CD4-positive, CD25-positive, alpha-beta regulatory T cell (primary cell): ENCODE measurements at regions not wholly inside any gene's neighbourhood (a gene's known extent, or its start where the extent isn't known, plus 50 kb on each side); places are given as distances from the start of the nearest gene placed in this dataset.

Source experiments
- ATAC-seq, 2 donors: fragments of 150-1000 bp; cut with Tn5 transposase; one replicate each; pipeline ENCODE4 v1.10.0; 2021; ENCODE audit warnings: low read depth in 2 of 2, moderate number of reproducible peaks in 2 of 2, moderate library complexity in 1 of 2
- DNase-seq, 3 donors: peaks; one replicate each; pipeline versions ENCODE4 v3.0.0 to v3.0.0-alpha.2; 2012 to 2022; ENCODE audit warnings: mixed read lengths in 1 of 3
- H3K27ac ChIP-seq: one replicate; pipeline ENCODE4 v1.7.0; 2013; ENCODE audit warnings: mild to moderate bottlenecking, low read length; ENCODE audit not compliant: insufficient read depth, poor library complexity, severe bottlenecking
- H3K27me3 ChIP-seq: one replicate; pipeline ENCODE4 v1.7.0; 2013; ENCODE audit warnings: low read length; ENCODE audit not compliant: control insufficient read depth, insufficient read depth
- H3K36me3 ChIP-seq: one replicate; pipeline ENCODE4 v1.7.0; 2013; ENCODE audit warnings: mild to moderate bottlenecking, low read length, moderate library complexity; ENCODE audit not compliant: control insufficient read depth, insufficient read depth
- H3K4me1 ChIP-seq: 2 replicates; pipeline ENCODE4 v1.7.0; 2013; ENCODE audit warnings: mild to moderate bottlenecking, low read length; ENCODE audit not compliant: insufficient read depth, control insufficient read depth, poor library complexity, severe bottlenecking
- H3K4me3 ChIP-seq: one replicate; pipeline ENCODE4 v1.7.0; 2013; ENCODE audit warnings: low read depth, mild to moderate bottlenecking, low read length, moderate library complexity
- H3K9me3 ChIP-seq, 2 experiments: 1 replicate in 1 of 2; 2 replicates in 1 of 2; pipeline ENCODE4 v1.7.0; 2013; ENCODE audit warnings: low read length in 2 of 2, mild to moderate bottlenecking in 1 of 2, moderate library complexity in 1 of 2; ENCODE audit not compliant: control insufficient read depth in 2 of 2
- H3K27ac Mint-ChIP-seq, 3 donors: one replicate each; pipeline ENCODE4 v1.8.0; 2020 to 2022; ENCODE audit warnings: mild to moderate bottlenecking in 3 of 3, mixed read lengths in 3 of 3, moderate library complexity in 2 of 3
- H3K27me3 Mint-ChIP-seq: one replicate; pipeline ENCODE4 v1.8.0; 2022; ENCODE audit warnings: mild to moderate bottlenecking, mixed read lengths
- H3K36me3 Mint-ChIP-seq: one replicate; pipeline ENCODE4 v1.8.0; 2020; ENCODE audit warnings: mixed read lengths
- H3K4me1 Mint-ChIP-seq, 4 donors: one replicate each; pipeline ENCODE4 v1.8.0; 2020 to 2022; ENCODE audit warnings: mixed read lengths in 4 of 4, mild to moderate bottlenecking in 1 of 4
- H3K4me3 Mint-ChIP-seq, 4 donors: one replicate each; pipeline ENCODE4 v1.8.0; 2020 to 2022; ENCODE audit warnings: mild to moderate bottlenecking in 4 of 4, mixed read lengths in 4 of 4, moderate library complexity in 3 of 4
- H3K9me3 Mint-ChIP-seq, 7 donors: one replicate each; pipeline ENCODE4 v1.8.0; 2020 to 2022; ENCODE audit warnings: mixed read lengths in 7 of 7, mild to moderate bottlenecking in 3 of 7, moderate library complexity in 2 of 7

DNA sequence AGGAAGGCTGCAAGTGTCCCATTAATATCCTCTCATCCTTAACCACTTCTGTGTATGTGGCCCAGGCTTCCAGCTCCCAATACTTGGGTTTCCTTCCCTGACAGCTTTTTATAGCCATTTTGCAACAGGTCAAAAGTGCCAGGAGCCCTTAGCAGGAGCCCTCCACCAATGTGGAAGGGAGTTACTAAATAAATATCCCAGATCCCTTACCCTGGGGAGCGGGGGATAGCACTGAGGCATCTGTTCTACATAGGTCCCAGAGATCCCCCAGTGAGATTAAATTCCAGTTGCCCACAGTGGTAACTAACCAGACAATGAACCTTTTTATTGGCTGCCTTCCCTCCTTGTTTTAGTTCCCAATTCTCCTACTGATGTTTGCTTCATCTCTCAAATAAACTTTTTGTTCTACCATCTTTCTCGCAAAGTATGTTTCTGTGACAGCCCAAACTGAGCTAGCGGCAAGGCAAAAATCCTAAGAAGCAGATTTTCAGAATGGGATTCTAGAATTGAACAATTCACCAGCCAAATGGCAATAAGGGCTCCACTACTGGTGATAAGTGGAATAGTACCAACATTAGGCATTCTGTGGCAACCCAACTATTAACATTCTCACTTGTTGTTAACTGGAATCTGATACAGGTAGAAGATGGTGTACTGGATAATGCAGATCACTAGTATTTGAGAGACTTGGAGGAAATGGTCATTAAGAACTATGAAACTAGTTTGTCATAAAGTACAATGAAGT, 83.9 kb upstream of the MAPRE2 start:
- Mint-ChIP-seq H3K4me1 (no peaks in the 10 kb centered on the region), H3K27me3 (no peaks in the 10 kb centered on the region), H3K4me3 (no peak overlapping the region), H3K36me3 (no peaks in the 10 kb centered on the region), H3K27ac (no peak overlapping the region), H3K9me3 (peaks cover 0 to 5% (median 0%) of the 10 kb centered on the region in 7 donors)
- DNase-seq = no peak
- H3K9me3 ChIP-seq = no peaks in the 10 kb centered on the region
- H3K27ac ChIP-seq = no peak overlapping the region
- ATAC-seq = no peak
- H3K4me3 ChIP-seq = no peak overlapping the region
- no peaks in the 10 kb centered on the region for H3K4me1 ChIP-seq
- peaks cover 11% of the 10 kb centered on the region for H3K27me3 ChIP-seq
- no peaks in the 10 kb centered on the region for H3K36me3 ChIP-seq

DNA sequence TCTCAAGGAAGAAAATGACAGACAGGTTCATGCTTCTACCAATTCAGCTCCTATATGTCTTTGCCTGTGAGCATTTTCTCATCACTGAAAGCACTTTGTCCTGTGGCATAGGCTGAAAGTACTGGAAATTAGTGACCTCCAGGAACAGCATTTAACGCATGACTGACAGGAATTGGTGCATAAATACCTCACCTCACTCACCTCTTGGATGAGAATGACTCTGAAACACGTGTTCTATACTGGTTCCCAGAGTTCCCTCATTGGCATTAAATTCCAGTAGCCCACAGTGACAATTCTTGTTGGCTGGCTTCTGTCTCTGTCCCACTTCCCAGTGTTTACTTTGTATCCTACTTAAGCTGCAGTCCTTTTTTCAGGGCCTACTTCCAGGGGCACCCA, 83.4 kb upstream of the MAPRE2 start:
- Mint-ChIP-seq H3K9me3 (peaks cover 0 to 5% (median 0%) of the 10 kb centered on the region in 7 donors), H3K27me3 (peaks cover under 1% of the 10 kb centered on the region), H3K4me3 (no peak overlapping the region), H3K4me1 (no peaks in the 10 kb centered on the region), H3K36me3 (no peaks in the 10 kb centered on the region), H3K27ac (no peak overlapping the region)
- H3K4me3 ChIP-seq = no peak overlapping the region
- no peaks in the 10 kb centered on the region for H3K9me3 ChIP-seq
- peaks cover 14% of the 10 kb centered on the region for H3K27me3 ChIP-seq
- DNase-seq (no peak), ATAC-seq (no peak)
- H3K4me1 ChIP-seq = no peaks in the 10 kb centered on the region
- H3K27ac ChIP-seq = no peak overlapping the region
- H3K36me3 ChIP-seq = no peaks in the 10 kb centered on the region

DNA sequence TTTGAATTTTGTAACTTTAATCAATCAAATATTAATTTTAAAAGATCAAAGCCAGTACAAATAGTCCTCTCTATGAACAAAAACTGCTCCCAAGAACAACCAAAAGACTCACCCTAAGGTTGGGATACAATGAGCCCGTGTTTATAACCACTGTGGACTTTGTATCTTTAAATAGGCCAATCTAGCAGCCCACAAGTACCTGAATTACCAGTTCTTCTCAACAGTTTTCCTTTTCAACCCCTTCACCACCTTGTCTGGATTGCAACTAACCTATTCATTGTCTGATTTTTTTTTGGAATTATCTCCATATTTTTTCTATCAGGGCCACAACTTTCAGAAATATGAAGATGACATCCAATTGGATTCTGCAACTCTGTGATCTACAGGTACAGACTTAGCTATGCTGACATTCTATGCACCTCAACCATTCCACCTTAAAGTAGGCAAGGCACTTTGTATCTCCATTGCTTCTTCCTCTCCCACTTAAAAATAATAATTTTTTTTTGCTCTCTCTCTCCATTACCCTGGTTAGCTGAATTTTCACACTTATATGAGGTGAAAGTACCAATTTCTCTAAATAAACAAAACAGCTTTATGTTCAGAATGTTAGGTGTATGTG, 81.9 kb upstream of the MAPRE2 start:
- Histone ChIP-seq H3K9me3 (no peaks in the 10 kb centered on the region), H3K4me3 (no peak overlapping the region), H3K27me3 (peaks cover 12% of the 10 kb centered on the region), H3K27ac (no peak overlapping the region), H3K4me1 (no peaks in the 10 kb centered on the region), H3K36me3 (no peaks in the 10 kb centered on the region)
- no peaks in the 10 kb centered on the region for H3K36me3 Mint-ChIP-seq
- no peak overlapping the region for H3K27ac Mint-ChIP-seq
- H3K27me3 Mint-ChIP-seq = peaks cover 5% of the 10 kb centered on the region
- H3K4me3 Mint-ChIP-seq = no peak overlapping the region
- H3K9me3 Mint-ChIP-seq = peaks cover 0 to 5% (median 0%) of the 10 kb centered on the region in 7 donors
- DNase-seq (no peak), ATAC-seq (no peak)
- H3K4me1 Mint-ChIP-seq = no peaks in the 10 kb centered on the region

DNA sequence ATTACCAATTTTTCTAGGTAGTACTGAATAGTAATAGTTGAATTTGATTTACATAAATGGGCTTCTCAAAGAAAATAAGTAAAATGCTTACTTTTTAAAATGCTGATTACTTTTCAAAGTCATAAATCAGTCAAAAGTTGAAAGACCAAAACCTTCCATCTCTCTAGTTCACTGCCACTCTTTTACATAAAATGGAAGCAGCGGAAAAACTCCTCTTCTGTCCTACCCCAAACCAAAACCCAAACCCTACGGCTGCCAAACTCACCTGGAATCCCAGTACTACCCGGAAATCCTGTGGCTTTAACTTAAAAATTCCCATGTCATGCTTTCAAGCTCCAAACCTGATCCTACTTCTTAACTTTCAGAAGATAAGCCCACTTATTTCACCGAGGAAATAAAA, 81.2 kb upstream of the MAPRE2 start:
- no peaks in the 10 kb centered on the region for H3K4me1 Mint-ChIP-seq
- H3K9me3 ChIP-seq = no peaks in the 10 kb centered on the region
- H3K4me3 ChIP-seq = no peak overlapping the region
- DNase-seq = no peak
- H3K36me3 ChIP-seq = no peaks in the 10 kb centered on the region
- peaks cover 12% of the 10 kb centered on the region for H3K27me3 ChIP-seq
- peaks cover 5% of the 10 kb centered on the region for H3K27me3 Mint-ChIP-seq
- H3K9me3 Mint-ChIP-seq = peaks cover 0 to 5% (median 0%) of the 10 kb centered on the region in 7 donors
- no peaks in the 10 kb centered on the region for H3K4me1 ChIP-seq
- no peak overlapping the region for H3K27ac Mint-ChIP-seq
- H3K36me3 Mint-ChIP-seq = no peaks in the 10 kb centered on the region
- ATAC-seq = no peak
- no peak overlapping the region for H3K4me3 Mint-ChIP-seq
- H3K27ac ChIP-seq = no peak overlapping the region

DNA sequence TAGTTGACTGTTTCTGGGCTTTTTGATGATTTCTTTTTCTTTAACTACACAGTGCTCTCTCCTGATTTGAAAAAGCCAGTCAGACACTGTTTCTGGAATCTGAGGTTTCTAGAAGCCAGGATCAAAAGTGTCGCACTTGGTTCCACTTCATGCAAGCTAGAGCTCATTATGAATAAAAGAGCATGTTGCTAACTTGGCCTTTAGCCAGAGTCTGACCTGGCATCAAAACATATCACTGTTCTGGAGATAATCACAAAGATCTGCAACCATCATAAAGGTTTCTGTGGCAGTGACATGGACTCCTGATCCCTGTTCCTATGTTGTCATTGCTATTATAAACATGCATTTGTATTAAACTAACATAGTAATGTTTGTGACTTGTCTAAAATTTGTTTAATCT, 76.1 kb upstream of the MAPRE2 start:
- Mint-ChIP-seq H3K27ac (no peak overlapping the region), H3K4me1 (no peaks in the 10 kb centered on the region), H3K27me3 (peaks cover 9% of the 10 kb centered on the region), H3K4me3 (no peak overlapping the region), H3K9me3 (peaks cover 0 to 2% (median 0%) of the 10 kb centered on the region in 7 donors), H3K36me3 (no peaks in the 10 kb centered on the region)
- Histone ChIP-seq H3K36me3 (no peaks in the 10 kb centered on the region), H3K9me3 (no peaks in the 10 kb centered on the region), H3K27me3 (peaks cover 6% of the 10 kb centered on the region), H3K4me3 (no peak overlapping the region), H3K27ac (no peak overlapping the region), H3K4me1 (no peaks in the 10 kb centered on the region)
- DNase-seq (no peak), ATAC-seq (no peak)

DNA sequence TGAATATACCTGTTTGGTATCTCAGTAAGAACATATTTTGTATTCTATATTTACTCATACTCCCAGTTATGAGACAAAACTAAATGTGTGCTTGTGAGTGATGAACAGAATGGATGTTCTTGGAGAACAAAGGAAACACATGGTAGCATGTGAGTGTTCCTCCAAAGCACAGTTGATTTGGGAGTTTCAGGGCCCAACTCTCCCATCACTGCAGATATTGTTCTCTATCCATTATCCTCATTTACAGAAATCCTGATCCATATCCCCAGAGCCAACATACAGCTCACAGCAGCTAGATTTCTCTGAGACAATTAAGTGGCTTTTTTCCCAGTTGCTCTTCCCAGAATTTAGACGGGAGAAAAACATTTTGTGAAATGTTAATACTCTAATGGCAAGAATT, 75.6 kb upstream of the MAPRE2 start:
- H3K4me1 Mint-ChIP-seq = no peaks in the 10 kb centered on the region
- DNase-seq = no peak
- no peaks in the 10 kb centered on the region for H3K36me3 Mint-ChIP-seq
- H3K4me3 Mint-ChIP-seq = no peak overlapping the region
- no peak for ATAC-seq
- no peak overlapping the region for H3K27ac Mint-ChIP-seq
- no peak overlapping the region for H3K4me3 ChIP-seq
- H3K36me3 ChIP-seq = no peaks in the 10 kb centered on the region
- H3K4me1 ChIP-seq = no peaks in the 10 kb centered on the region
- H3K9me3 Mint-ChIP-seq = peaks cover 0 to 2% (median 0%) of the 10 kb centered on the region in 7 donors
- H3K27me3 ChIP-seq = peaks cover 5% of the 10 kb centered on the region
- H3K9me3 ChIP-seq = no peaks in the 10 kb centered on the region
- H3K27ac ChIP-seq = no peak overlapping the region
- H3K27me3 Mint-ChIP-seq = peaks cover 9% of the 10 kb centered on the region

DNA sequence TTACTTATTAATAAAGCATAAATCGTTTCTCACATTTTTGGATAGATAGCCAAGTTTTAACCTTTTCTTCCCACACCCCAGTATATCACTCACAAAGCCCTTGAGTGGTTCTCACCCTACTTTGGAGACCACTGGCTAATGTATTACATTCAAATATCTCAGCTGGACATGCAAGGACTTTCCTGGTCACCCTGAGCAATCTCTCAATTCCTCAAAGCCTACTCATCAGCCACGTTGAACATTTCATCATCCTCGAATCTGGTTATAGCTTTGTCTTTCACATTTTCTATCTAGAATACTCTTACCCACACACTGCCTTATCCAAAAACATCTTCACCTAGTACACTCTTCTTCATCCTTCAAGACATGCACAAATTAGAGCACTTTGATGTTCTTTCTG, 71.1 kb upstream of the MAPRE2 start:
- H3K4me3 ChIP-seq = no peak overlapping the region
- peaks cover 9% of the 10 kb centered on the region for H3K27me3 ChIP-seq
- ATAC-seq (no peak), DNase-seq (no peak)
- no peaks in the 10 kb centered on the region for H3K36me3 ChIP-seq
- Mint-ChIP-seq H3K9me3 (peaks cover 0 to 2% (median 0%) of the 10 kb centered on the region in 7 donors), H3K27me3 (peaks cover 24% of the 10 kb centered on the region), H3K27ac (no peak overlapping the region), H3K4me3 (no peak overlapping the region), H3K4me1 (no peaks in the 10 kb centered on the region), H3K36me3 (no peaks in the 10 kb centered on the region)
- no peak overlapping the region for H3K27ac ChIP-seq
- H3K9me3 ChIP-seq = no peaks in the 10 kb centered on the region
- H3K4me1 ChIP-seq = no peaks in the 10 kb centered on the region

DNA sequence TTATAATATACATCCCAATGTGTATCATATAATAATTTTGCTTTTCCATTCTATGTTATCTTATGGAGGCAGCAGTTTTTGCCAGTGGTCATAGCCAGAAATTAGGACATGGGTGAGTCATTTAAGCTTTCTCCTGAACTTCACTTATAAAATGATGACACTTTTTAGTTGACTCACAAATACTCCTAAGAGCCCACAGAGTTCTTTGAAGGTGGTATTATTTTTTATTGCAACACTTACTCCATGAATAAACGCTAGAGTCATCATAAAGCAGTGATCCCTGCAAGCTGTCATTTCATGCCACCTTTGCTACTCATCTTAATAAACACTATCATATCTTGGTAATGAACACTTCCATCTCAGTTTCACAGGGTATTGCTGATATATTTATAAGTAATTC, 69.9 kb upstream of the MAPRE2 start:
- H3K4me3 ChIP-seq = no peak overlapping the region
- H3K4me3 Mint-ChIP-seq = no peak overlapping the region
- DNase-seq (no peak), ATAC-seq (no peak)
- H3K9me3 Mint-ChIP-seq = peaks cover 0 to 6% (median 0%) of the 10 kb centered on the region in 7 donors
- peaks cover 30% of the 10 kb centered on the region for H3K27me3 Mint-ChIP-seq
- no peaks in the 10 kb centered on the region for H3K4me1 ChIP-seq
- no peak overlapping the region for H3K27ac ChIP-seq
- H3K27ac Mint-ChIP-seq = no peak overlapping the region
- H3K36me3 Mint-ChIP-seq = no peaks in the 10 kb centered on the region
- H3K27me3 ChIP-seq = peaks cover 14% of the 10 kb centered on the region
- H3K36me3 ChIP-seq = no peaks in the 10 kb centered on the region
- peaks cover 0 to 4% (median 0%) of the 10 kb centered on the region in 4 donors for H3K4me1 Mint-ChIP-seq
- no peaks in the 10 kb centered on the region for H3K9me3 ChIP-seq
